K562 (cell line): ENCODE measurements at regions not wholly inside any gene's neighbourhood (a gene's known extent, or its start where the extent isn't known, plus 50 kb on each side); places are given as distances from the start of the nearest gene placed in this dataset.

Experiments used
- ATAC-seq: fragments of 200-7000 bp; cut with Tn5 transposase; 3 replicates; pipeline ENCODE4 v1.9.1; 2020; ENCODE audit warnings: moderate library complexity
- BruUV-seq: library from RNA; stranded (reverse); fragments of 400-500 nt; replicated peaks from 2 replicates; lab custom pipeline; 2021; lab: Mats Ljungman, UMichigan
- CTCF ChIA-PET: fragments of 300-600 bp; formaldehyde crosslinking; extraction: SDS; loops from one replicate; lab custom pipeline; 2021; ENCODE audit warnings: low intra/inter-chr PET ratio; lab: Yijun Ruan, JAX
- POLR2A ChIA-PET: fragments of 300-600, 350-650 bp; sonication (Branson Sonifier 250); formaldehyde crosslinking; extraction: SDS; loops from one replicate; lab custom pipeline; 2021; ENCODE audit warnings: antibody characterized with exemption, inconsistent platforms; lab: Yijun Ruan, JAX
- DNase-seq, 4 experiments: peaks; one replicate each; pipeline versions ENCODE4 v3.0.0 to v3.0.0-alpha.2; 2011 to 2018; ENCODE audit warnings: low spot score in 3 of 4, mixed read lengths in 3 of 4; ENCODE audit errors: extremely low read depth in 1 of 4
- FAIRE-seq: peaks from 2 replicates; lab custom pipeline; 2011; peaks lifted over from hg19 to GRCh38; lab: Jason Lieb, UNC
- H2AFZ ChIP-seq: 2 replicates; pipeline ENCODE4 v1.6.0; 2011; ENCODE audit warnings: low read depth, low read length, control low read depth, inconsistent platforms
- H3K27ac ChIP-seq: fragments of 200-600 bp; 3 replicates; pipeline ENCODE4 v1.8.0; 2011; ENCODE audit warnings: low read depth, mild to moderate bottlenecking, control low read depth, inconsistent platforms, low read length, moderate library complexity, mixed read lengths; ENCODE audit errors: extremely low read depth
- H3K27me3 ChIP-seq, 2 experiments: fragments of 300-600 bp in 1 of 2; 2 replicates in 1 of 2; 3 replicates in 1 of 2; pipeline versions ENCODE4 v1.6.0 to v1.8.0; 2011; ENCODE audit warnings: inconsistent platforms in 2 of 2, low read length in 2 of 2, mild to moderate bottlenecking in 1 of 2, mixed read lengths in 1 of 2, moderate library complexity in 1 of 2; ENCODE audit not compliant: control insufficient read depth in 2 of 2, insufficient read depth in 2 of 2
- H3K36me3 ChIP-seq: fragments of 300-600 bp; 3 replicates; pipeline ENCODE4 v1.8.0; 2011; ENCODE audit warnings: mild to moderate bottlenecking, low read length, inconsistent platforms; ENCODE audit not compliant: control insufficient read depth, insufficient read depth
- H3K4me1 ChIP-seq, 2 experiments: fragments of 200-600 bp in 1 of 2; replicated peaks in 1 of 2; 2 replicates in 1 of 2; 3 replicates in 1 of 2; pipeline versions ENCODE4 v1.5.1 to v1.8.0; 2011; ENCODE audit warnings: inconsistent platforms in 2 of 2, low read length in 2 of 2, mild to moderate bottlenecking in 1 of 2, mixed read lengths in 1 of 2, moderate library complexity in 1 of 2; ENCODE audit not compliant: control insufficient read depth in 2 of 2, insufficient read depth in 2 of 2
- H3K4me2 ChIP-seq: 2 replicates; pipeline ENCODE4 v1.6.1; 2011; ENCODE audit warnings: low read length, control low read depth, inconsistent platforms, mixed read lengths; ENCODE audit not compliant: insufficient read depth
- H3K4me3 ChIP-seq: fragments of 200-600 bp; sonication (generic), shearing (Covaris generic); 2 replicates; pipeline ENCODE4 v1.5.1; 2016; ENCODE audit warnings: control low read depth, inconsistent platforms
- H3K79me2 ChIP-seq: fragments of 200-600 bp; 3 replicates; pipeline ENCODE4 v1.8.0; 2011; ENCODE audit warnings: low read length, inconsistent platforms; ENCODE audit not compliant: control insufficient read depth, insufficient read depth
- H3K9ac ChIP-seq, 2 experiments: 2 replicates each; pipeline versions ENCODE4 v1.6.0 to v1.6.1; 2011; ENCODE audit warnings: low read depth in 2 of 2, low read length in 2 of 2, control low read depth in 1 of 2, inconsistent platforms in 1 of 2, mild to moderate bottlenecking in 1 of 2, mixed read lengths in 1 of 2; ENCODE audit not compliant: insufficient read depth in 1 of 2
- H3K9me1 ChIP-seq: one replicate; pipeline ENCODE4 v1.6.0; 2011; ENCODE audit warnings: inconsistent platforms, mild to moderate bottlenecking, low read length, moderate library complexity; ENCODE audit not compliant: control insufficient read depth, insufficient read depth
- H3K9me3 ChIP-seq: replicated peaks from 2 replicates; pipeline ENCODE4 v1.5.1; 2011; ENCODE audit warnings: low read depth, low read length, inconsistent platforms; ENCODE audit not compliant: control insufficient read depth, insufficient read depth
- H4K20me1 ChIP-seq: replicated peaks from 2 replicates; pipeline ENCODE4 v1.6.1; 2011; ENCODE audit warnings: low read length, inconsistent platforms, mixed read lengths; ENCODE audit not compliant: control insufficient read depth, insufficient read depth
- ATF1 ChIP-seq, 2 experiments: fragments of 450-650 bp in 1 of 2; IDR thresholded peaks; 2 replicates each; pipeline ENCODE4 v1.6.1; 2016; ENCODE audit warnings: missing compliant biosample characterization in 1 of 2, missing genetic modification characterization in 1 of 2
- CBFB ChIP-seq: sonication (generic); formaldehyde crosslinking; IDR thresholded peaks from 2 replicates; pipeline ENCODE4 v1.4.0; 2020; ENCODE audit warnings: mild to moderate bottlenecking, missing genetic modification reagents
- CEBPB ChIP-seq: fragments of 450-650 bp; IDR thresholded peaks from 2 replicates; pipeline ENCODE4 v1.6.1; 2016; ENCODE audit warnings: missing genetic modification characterization, missing compliant biosample characterization
- HNRNPK ChIP-seq: fragments of 200-400 bp; formaldehyde crosslinking; IDR thresholded peaks from one replicate; pipeline ENCODE4 v1.6.1; 2018; ENCODE audit warnings: mild to moderate bottlenecking, low read depth, low read length; ENCODE audit not compliant: poor library complexity, severe bottlenecking
- MCM3 ChIP-seq: fragments of 450-650 bp; IDR thresholded peaks from 2 replicates; pipeline ENCODE4 v1.6.1; 2016
- NFXL1 ChIP-seq: fragments of 450-650 bp; formaldehyde crosslinking; IDR thresholded peaks from 2 replicates; pipeline ENCODE4 v1.4.0; 2021; ENCODE audit warnings: mild to moderate bottlenecking
- SMARCA5 ChIP-seq: fragments of 450-650 bp; IDR thresholded peaks from 2 replicates; pipeline ENCODE4 v1.6.1; 2016
- SMARCB1 ChIP-seq: IDR thresholded peaks from 2 replicates; pipeline ENCODE4 v1.6.1; 2011; ENCODE audit warnings: improper control_type of control experiment, low read depth; ENCODE audit not compliant: insufficient read length
- SP1 ChIP-seq: sonication (generic); formaldehyde crosslinking; IDR thresholded peaks from 2 replicates; pipeline ENCODE4 v1.8.1; 2022; ENCODE audit warnings: mild to moderate bottlenecking, missing genetic modification reagents
- TBL1XR1 ChIP-seq, 2 experiments: IDR thresholded peaks; 2 replicates each; pipeline ENCODE4 v1.6.1; 2012; ENCODE audit warnings: improper control_type of control experiment in 2 of 2, low read length in 2 of 2, mild to moderate bottlenecking in 1 of 2
- TEAD4 ChIP-seq, 2 experiments: sonication (generic) in 1 of 2; formaldehyde crosslinking in 1 of 2; IDR thresholded peaks; 2 replicates each; pipeline versions ENCODE4 v1.6.1 to v1.8.0; 2012 to 2022; ENCODE audit warnings: borderline replicate concordance in 1 of 2, inconsistent platforms in 1 of 2, low read length in 1 of 2, mild to moderate bottlenecking in 1 of 2, missing genetic modification reagents in 1 of 2
- ZNF165 ChIP-seq: fragments of 250-450 bp; sonication (Bioruptor Pico); IDR thresholded peaks from 2 replicates; pipeline ENCODE4 v1.4.0; 2020; ENCODE audit warnings: borderline replicate concordance
- ZNF175 ChIP-seq: fragments of 200-800 bp; sonication (Bioruptor generic); IDR thresholded peaks from 2 replicates; pipeline ENCODE4 v1.6.1; 2016; ENCODE audit warnings: low read depth, mild to moderate bottlenecking, missing genetic modification characterization, missing compliant biosample characterization
- ZNF197 ChIP-seq: fragments of 200-800 bp; sonication (Bioruptor generic); IDR thresholded peaks from 2 replicates; pipeline ENCODE4 v1.6.1; 2016; ENCODE audit warnings: low read depth, missing genetic modification characterization, missing compliant biosample characterization
- ZNF436 ChIP-seq: fragments of 250-450, 450-650 bp; sonication (Bioruptor Pico); formaldehyde crosslinking; IDR thresholded peaks from 2 replicates; pipeline ENCODE4 v1.7.0; 2020; ENCODE audit warnings: mild to moderate bottlenecking
- WGBS: fragments of 100-300 bp; shearing (Covaris generic); methylation state at CpG from one replicate; pipeline ENCODE4 v1.1.6; 2016; ENCODE audit warnings: low coverage, mixed read lengths; ENCODE audit not compliant: insufficient coverage; ENCODE audit errors: missing lambda C conversion rate; 5-methylcytosine and 5-hydroxymethylcytosine counted together
- in situ Hi-C: fragments of 300-500 bp; cut with MboI; formaldehyde crosslinking; loops from 4 replicates; pipeline ENCODE4 v1.15.0; 2018; ENCODE audit warnings: inconsistent platforms, mixed read lengths
- intact Hi-C: fragments of 100-400 bp; cut with micrococcal nuclease; formaldehyde crosslinking; loops from 2 replicates; pipeline ENCODE4 v1.14.2; 2022
- TF ChIP-seq, protein P1 (sequence below): fragments of 250-450 bp; sonication (Bioruptor Pico); IDR thresholded peaks from 2 replicates; pipeline ENCODE4 v1.5.0; 2020; ENCODE audit warnings: mild to moderate bottlenecking

GRCh38 chr20:40329321-40329720 is 359.7 kb downstream of the MAFB start:
- no peaks in the 10 kb centered on the region for H3K36me3 ChIP-seq
- 0% methylated on average over 2 of the region's 2 CpGs for WGBS
- H3K4me3 ChIP-seq, result no peak overlapping the region
- H3K4me2 ChIP-seq, result no peak overlapping the region
- no peaks in the 10 kb centered on the region for H3K9me1 ChIP-seq
- no peaks in the 10 kb centered on the region for H3K9me3 ChIP-seq
- DNase-seq (no peak), FAIRE-seq (no peak), ATAC-seq (no peak)
- intact Hi-C loops, result no loop called here
- no peaks in the 10 kb centered on the region for H3K27me3 ChIP-seq
- no peak overlapping the region for H3K9ac ChIP-seq
- TF ChIP-seq SP1 (CRISPR knock-in tag) (no peak), SMARCB1 (no peak), SMARCA5 (no peak), ATF1 (CRISPR knock-in tag; IDR thresholded peaks at IDR 0.05) (no peak), ATF1 (tag; IDR thresholded peaks at IDR 0.05) (no peak), CBFB (CRISPR knock-in tag) (no peak), NFXL1 (no peak), TBL1XR1 (IDR thresholded peaks at IDR 0.05; ENCODE audit: low read length in 2 of 2) (no peak)
- no peaks in the 10 kb centered on the region for H4K20me1 ChIP-seq
- ChIA-PET POLR2A (no interaction called here), CTCF (no interaction called here)
- in situ Hi-C loops, result no loop called here
- H3K79me2 ChIP-seq, result no peaks in the 10 kb centered on the region
- no peak overlapping the region for H2AFZ ChIP-seq
- no TSS peak for BruUV-seq
- no peaks in the 10 kb centered on the region for H3K4me1 ChIP-seq
- H3K27ac ChIP-seq, result no peak overlapping the region

DNA sequence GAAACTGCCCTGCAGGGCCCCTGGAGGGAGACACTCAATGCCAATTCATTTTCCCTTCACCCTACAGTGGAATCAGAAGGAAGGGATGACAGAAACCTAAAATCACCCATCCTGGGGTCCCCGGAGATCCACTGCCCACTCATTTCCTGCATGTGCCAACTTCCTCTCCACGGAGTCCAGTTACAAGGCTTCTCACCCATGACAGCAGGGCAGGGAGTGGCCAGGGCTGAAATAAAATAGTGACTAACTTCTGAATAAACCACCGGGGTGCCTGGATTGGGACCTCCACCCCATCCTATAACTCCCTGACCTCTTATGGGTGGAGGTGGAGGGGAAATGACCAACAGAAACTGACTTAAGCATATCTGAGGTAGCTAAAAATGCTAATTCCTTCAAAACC is 362.3 kb downstream of the MAFB start:
- FAIRE-seq (no peak), DNase-seq (no peak), ATAC-seq (no peak)
- intact Hi-C loops (no loop called here), in situ Hi-C loops (no loop called here)
- H3K4me2 ChIP-seq, result no peak overlapping the region
- H3K9me1 ChIP-seq, result no peaks in the 10 kb centered on the region
- H4K20me1 ChIP-seq, result no peaks in the 10 kb centered on the region
- no peaks in the 10 kb centered on the region for H3K4me1 ChIP-seq
- no peak overlapping the region for H3K9ac ChIP-seq
- BruUV-seq, result no TSS peak
- no peak overlapping the region for H3K27ac ChIP-seq
- H3K9me3 ChIP-seq, result no peaks in the 10 kb centered on the region
- no peak overlapping the region for H3K4me3 ChIP-seq
- CTCF ChIA-PET, result no interaction called here
- H3K79me2 ChIP-seq, result no peaks in the 10 kb centered on the region
- 0% methylated on average over 3 of the region's 3 CpGs for WGBS
- no peak overlapping the region for H2AFZ ChIP-seq
- H3K36me3 ChIP-seq, result no peaks in the 10 kb centered on the region
- no peaks in the 10 kb centered on the region for H3K27me3 ChIP-seq
- POLR2A ChIA-PET, result interaction anchor here (0.6 kb wide), 1 partner anchor 95 kb away, joined by 3 read pairs; no protein-coding TSS in a partner anchor
- TF ChIP-seq ZNF436 (no peak), HNRNPK (no peak), TEAD4 (IDR thresholded peaks at IDR 0.05; ENCODE audit: low read length) (no peak), TEAD4 (CRISPR knock-in tag; IDR thresholded peaks at IDR 0.05; ENCODE audit: borderline replicate concordance) (no peak), CEBPB (tag) (no peak), ZNF175 (CRISPR knock-in tag) (no peak), MCM3 (no peak), ZNF197 (CRISPR knock-in tag) (no peak), ZNF165 (CRISPR knock-in tag) (no peak)
- TF ChIP-seq, protein P1, sequence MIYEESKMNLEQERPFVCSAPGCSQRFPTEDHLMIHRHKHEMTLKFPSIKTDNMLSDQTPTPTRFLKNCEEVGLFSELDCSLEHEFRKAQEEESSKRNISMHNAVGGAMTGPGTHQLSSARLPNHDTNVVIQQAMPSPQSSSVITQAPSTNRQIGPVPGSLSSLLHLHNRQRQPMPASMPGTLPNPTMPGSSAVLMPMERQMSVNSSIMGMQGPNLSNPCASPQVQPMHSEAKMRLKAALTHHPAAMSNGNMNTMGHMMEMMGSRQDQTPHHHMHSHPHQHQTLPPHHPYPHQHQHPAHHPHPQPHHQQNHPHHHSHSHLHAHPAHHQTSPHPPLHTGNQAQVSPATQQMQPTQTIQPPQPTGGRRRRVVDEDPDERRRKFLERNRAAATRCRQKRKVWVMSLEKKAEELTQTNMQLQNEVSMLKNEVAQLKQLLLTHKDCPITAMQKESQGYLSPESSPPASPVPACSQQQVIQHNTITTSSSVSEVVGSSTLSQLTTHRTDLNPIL (CRISPR knock-in tag), result no peak
